ENCODE measurements at regions not wholly inside any gene's neighbourhood (a gene's known extent, or its start where the extent isn't known, plus 50 kb on each side); places are given as distances from the start of the nearest gene placed in this dataset.

- Histone ChIP-seq H2AFZ (ENCODE audit: low read length) (no peak overlapping the region), H3F3A (ENCODE audit: low read length, unreplicated experiment) (no peaks in the 10 kb centered on the region), H3K4me3 (ENCODE audit: low read length) (no peak overlapping the region), H3K27me3 (ENCODE audit: low read length) (no peaks in the 10 kb centered on the region), H3K79me2 (ENCODE audit: low read length) (no peaks in the 10 kb centered on the region), H3K4me1 (ENCODE audit: insufficient read depth, low read length) (peaks cover 39% of the 10 kb centered on the region), H3K36me3 (ENCODE audit: low read depth, low read length) (no peaks in the 10 kb centered on the region), H4K20me1 (ENCODE audit: low read length) (no peaks in the 10 kb centered on the region), H3K4me2 (ENCODE audit: low read length) (no peak overlapping the region), H3K9me2 (replicated peaks; ENCODE audit: low read length) (no peaks in the 10 kb centered on the region), H3K9ac (ENCODE audit: low read length) (no peak overlapping the region), H3K27ac (ENCODE audit: low read length) (no peak overlapping the region), H3K9me3 (ENCODE audit: low read length) (no peaks in the 10 kb centered on the region)
- intact Hi-C loops (cut with micrococcal nuclease): loop anchor here (5.0 kb wide), 1 partner anchor 97 kb away; no protein-coding TSS in a partner anchor
- BruUV-seq (replicated peaks): no TSS peak
- no peak for ATAC-seq
- TF ChIP-seq CTCF (conservative IDR thresholded peaks at IDR 0.05; ENCODE audit: low read depth, low read length) (no peak), EZH2 (IDR thresholded peaks at IDR 0.05; ENCODE audit: low read length, unreplicated experiment) (no peak), EZH2phosphoT487 (IDR thresholded peaks at IDR 0.05; ENCODE audit: borderline replicate concordance, low read length) (no peak)
- DNase-seq: no peak
- CTCF ChIA-PET: no interaction called here
- POLR2A ChIA-PET (ENCODE audit: unreplicated experiment): interaction anchor here (0.5 kb wide), 1 partner anchor 128 kb away, joined by 3 read pairs; no protein-coding TSS in a partner anchor
Measured at GRCh38 chr12:89250213-89250612, 102.1 kb downstream of the DUSP6 start.

GRCh38 chr12:89247967-89248366 is 104.3 kb downstream of the DUSP6 start:
- no peak for TF ChIP-seq CTCF (conservative IDR thresholded peaks at IDR 0.05; ENCODE audit: low read depth, low read length)
- TF ChIP-seq EZH2phosphoT487 (IDR thresholded peaks at IDR 0.05; ENCODE audit: borderline replicate concordance, low read length): no peak
- no peak for TF ChIP-seq EZH2 (IDR thresholded peaks at IDR 0.05; ENCODE audit: low read length, unreplicated experiment)
- Histone ChIP-seq H3K9ac (ENCODE audit: low read length) (no peak overlapping the region), H3K27me3 (ENCODE audit: low read length) (no peaks in the 10 kb centered on the region), H3K9me2 (replicated peaks; ENCODE audit: low read length) (no peaks in the 10 kb centered on the region), H3K79me2 (ENCODE audit: low read length) (no peaks in the 10 kb centered on the region), H3F3A (ENCODE audit: low read length, unreplicated experiment) (no peaks in the 10 kb centered on the region), H3K4me3 (ENCODE audit: low read length) (no peak overlapping the region), H4K20me1 (ENCODE audit: low read length) (no peaks in the 10 kb centered on the region), H3K4me1 (ENCODE audit: insufficient read depth, low read length) (peaks cover 24% of the 10 kb centered on the region), H3K36me3 (ENCODE audit: low read depth, low read length) (no peaks in the 10 kb centered on the region), H3K27ac (ENCODE audit: low read length) (no peak overlapping the region), H3K9me3 (ENCODE audit: low read length) (no peaks in the 10 kb centered on the region), H2AFZ (ENCODE audit: low read length) (no peak overlapping the region), H3K4me2 (ENCODE audit: low read length) (no peak overlapping the region)
- no TSS peak for BruUV-seq (replicated peaks)
- DNase-seq: no peak
- intact Hi-C loops (cut with micrococcal nuclease): no loop called here
- ChIA-PET POLR2A (ENCODE audit: unreplicated experiment) (no interaction called here), CTCF (no interaction called here)
- ATAC-seq: no peak

- no peak overlapping the region for H3K4me2 ChIP-seq (ENCODE audit: low read length)
- ChIA-PET CTCF (no interaction called here), POLR2A (ENCODE audit: unreplicated experiment) (no interaction called here)
- H3F3A ChIP-seq (ENCODE audit: low read length, unreplicated experiment): no peaks in the 10 kb centered on the region
- no peaks in the 10 kb centered on the region for H4K20me1 ChIP-seq (ENCODE audit: low read length)
- H3K27me3 ChIP-seq (ENCODE audit: low read length): no peaks in the 10 kb centered on the region
- H3K27ac ChIP-seq (ENCODE audit: low read length): no peak overlapping the region
- no peak overlapping the region for H2AFZ ChIP-seq (ENCODE audit: low read length)
- H3K9me3 ChIP-seq (ENCODE audit: low read length): no peaks in the 10 kb centered on the region
- H3K36me3 ChIP-seq (ENCODE audit: low read depth, low read length): no peaks in the 10 kb centered on the region
- H3K79me2 ChIP-seq (ENCODE audit: low read length): no peaks in the 10 kb centered on the region
- peaks cover 20% of the 10 kb centered on the region for H3K4me1 ChIP-seq (ENCODE audit: insufficient read depth, low read length)
- TF ChIP-seq EZH2phosphoT487 (IDR thresholded peaks at IDR 0.05; ENCODE audit: borderline replicate concordance, low read length): no peak
- TF ChIP-seq CTCF (conservative IDR thresholded peaks at IDR 0.05; ENCODE audit: low read depth, low read length): no peak
- no peak for TF ChIP-seq EZH2 (IDR thresholded peaks at IDR 0.05; ENCODE audit: low read length, unreplicated experiment)
- no peak overlapping the region for H3K4me3 ChIP-seq (ENCODE audit: low read length)
- BruUV-seq (replicated peaks): no TSS peak
- peak; percentile 50 for DNase-seq
- intact Hi-C loops (cut with micrococcal nuclease): no loop called here
- H3K9ac ChIP-seq (ENCODE audit: low read length): no peak overlapping the region
- no peaks in the 10 kb centered on the region for H3K9me2 ChIP-seq (replicated peaks; ENCODE audit: low read length)
- peak; percentile 27; the same call in 1 of the 2 replicates for ATAC-seq
Measured at GRCh38 chr12:89247541-89247942, 104.8 kb downstream of the DUSP6 start.
